HCT116 (cell line): ENCODE measurements at regions not wholly inside any gene's neighbourhood (a gene's known extent, or its start where the extent isn't known, plus 50 kb on each side); places are given as distances from the start of the nearest gene placed in this dataset.

Source experiments
- ATAC-seq: fragments of 200-7000 bp; cut with Tn5 transposase; 2 replicates; pipeline ENCODE4 v1.9.1; 2020; ENCODE audit warnings: mild to moderate bottlenecking, moderate library complexity
- BruUV-seq: library from RNA; stranded (reverse); fragments of 400-500 nt; replicated peaks from 2 replicates; lab custom pipeline; 2021; lab: Mats Ljungman, UMichigan
- CTCF ChIA-PET: fragments of 300-600 bp; sonication (Branson Sonifier 250); formaldehyde crosslinking; loops from one replicate; lab custom pipeline; 2021; ENCODE audit warnings: antibody characterized with exemption; lab: Charles Lee
- POLR2A ChIA-PET: fragments of 300-600, 350-600 bp; sonication (Branson Sonifier 250); formaldehyde crosslinking; loops from one replicate; lab custom pipeline; 2021; ENCODE audit warnings: antibody characterized with exemption; lab: Charles Lee
- RAD21 ChIA-PET, 2 experiments: fragments of 300-600 bp; sonication (Branson Sonifier 250); formaldehyde crosslinking; loops; one replicate each; lab custom pipeline; 2023; ENCODE audit warnings: low total read pairs in 2 of 2; ENCODE audit not compliant: uncharacterized antibody in 2 of 2, unreplicated experiment in 2 of 2, low non-redundant PET in 1 of 2; lab: Charles Lee
- DNase-seq: peaks from one replicate; pipeline ENCODE4 v3.0.0-alpha.2; 2010; ENCODE audit warnings: low read depth, low spot score
- H2AFZ ChIP-seq: fragments of 200-600 bp; shearing (Covaris generic), sonication (generic); 2 replicates; pipeline ENCODE4 v1.6.1; 2017; ENCODE audit warnings: low read depth, mixed run types, mixed read lengths, antibody characterized with exemption, low read length; ENCODE audit not compliant: poor library complexity, severe bottlenecking
- H3K27ac ChIP-seq: 2 replicates; pipeline ENCODE4 v1.5.1; 2012; ENCODE audit warnings: low read depth, low read length
- H3K27me3 ChIP-seq: fragments of 200-600 bp; sonication (generic); 2 replicates; pipeline ENCODE4 v1.6.1; 2016; ENCODE audit warnings: mixed run types, low read length, mixed read lengths; ENCODE audit not compliant: insufficient read depth
- H3K36me3 ChIP-seq, 2 experiments: fragments of 200-500 bp in 1 of 2; fragments of 200-600 bp in 1 of 2; sonication (Bioruptor generic) in 1 of 2; sonication (generic) in 1 of 2; 2 replicates each; pipeline versions ENCODE4 v1.5.1 to v1.6.1; 2014 to 2016; ENCODE audit warnings: low read length in 2 of 2, inconsistent platforms in 1 of 2, mixed read lengths in 1 of 2, mixed run types in 1 of 2; ENCODE audit not compliant: insufficient read depth in 2 of 2, control insufficient read depth in 1 of 2
- H3K4me1 ChIP-seq, 2 experiments: fragments of 200-600 bp in 1 of 2; sonication (generic) in 1 of 2; 2 replicates each; pipeline versions ENCODE4 v1.5.1 to v1.6.1; 2012 to 2017; ENCODE audit warnings: low read length in 2 of 2, inconsistent platforms in 1 of 2, mild to moderate bottlenecking in 1 of 2, mixed read lengths in 1 of 2, mixed run types in 1 of 2, moderate library complexity in 1 of 2; ENCODE audit not compliant: insufficient read depth in 2 of 2, control insufficient read depth in 1 of 2
- H3K4me2 ChIP-seq: fragments of 200-600 bp; sonication (generic); 2 replicates; pipeline ENCODE4 v1.6.1; 2017; ENCODE audit warnings: mixed run types, low read length, mixed read lengths
- H3K4me3 ChIP-seq, 2 experiments: fragments of 200-600 bp in 1 of 2; sonication (generic) in 1 of 2; replicated peaks in 1 of 2; 2 replicates each; pipeline ENCODE4 v1.5.1; 2011 to 2016; ENCODE audit warnings: low read length in 2 of 2, control low read depth in 1 of 2, low read depth in 1 of 2, mild to moderate bottlenecking in 1 of 2, mixed read lengths in 1 of 2, mixed run types in 1 of 2
- H3K79me2 ChIP-seq: fragments of 200-600 bp; sonication (generic); 2 replicates; pipeline ENCODE4 v1.6.1; 2017; ENCODE audit warnings: mild to moderate bottlenecking, mixed run types, low read length, moderate library complexity, mixed read lengths; ENCODE audit not compliant: insufficient read depth
- H3K9ac ChIP-seq: fragments of 200-600 bp; sonication (generic); 2 replicates; pipeline ENCODE4 v1.6.1; 2016; ENCODE audit warnings: low read length, mixed read lengths
- H3K9me2 ChIP-seq: fragments of 200-600 bp; sonication (generic), shearing (Covaris generic); 2 replicates; pipeline ENCODE4 v1.6.1; 2017; ENCODE audit warnings: mixed run types, mild to moderate bottlenecking, moderate library complexity; ENCODE audit not compliant: insufficient read depth
- H3K9me3 ChIP-seq, 2 experiments: fragments of 200-500 bp in 1 of 2; fragments of 200-600 bp in 1 of 2; sonication (Bioruptor generic) in 1 of 2; sonication (generic) in 1 of 2; 2 replicates each; pipeline ENCODE4 v1.6.1; 2014 to 2017; ENCODE audit warnings: low read length in 2 of 2, mixed read lengths in 2 of 2, inconsistent platforms in 1 of 2, low read depth in 1 of 2, mild to moderate bottlenecking in 1 of 2, mixed run types in 1 of 2, moderate library complexity in 1 of 2; ENCODE audit not compliant: control insufficient read depth in 1 of 2, insufficient read depth in 1 of 2
- H4K20me1 ChIP-seq: fragments of 200-600 bp; sonication (generic), shearing (Covaris generic); 2 replicates; pipeline ENCODE4 v1.6.1; 2017; ENCODE audit warnings: mixed run types, mild to moderate bottlenecking, moderate library complexity; ENCODE audit not compliant: insufficient read depth
- ATF3 ChIP-seq: IDR thresholded peaks from 2 replicates; pipeline ENCODE4 v1.6.1; 2012
- ELF1 ChIP-seq: IDR thresholded peaks from 2 replicates; pipeline ENCODE4 v1.6.1; 2012; ENCODE audit warnings: low read depth, borderline replicate concordance
- FOSL1 ChIP-seq: IDR thresholded peaks from 2 replicates; pipeline ENCODE4 v1.6.1; 2012; ENCODE audit warnings: low read depth
- JUND ChIP-seq: IDR thresholded peaks from 2 replicates; pipeline ENCODE4 v1.6.1; 2012
- POLR2AphosphoS5 ChIP-seq: IDR thresholded peaks from 2 replicates; pipeline ENCODE4 v1.6.1; 2011; ENCODE audit warnings: mild to moderate bottlenecking, low read depth, low read length, moderate library complexity
- SRF ChIP-seq: IDR thresholded peaks from 2 replicates; pipeline ENCODE4 v1.6.1; 2012; ENCODE audit warnings: low read depth
- ZBTB33 ChIP-seq: IDR thresholded peaks from 2 replicates; pipeline ENCODE4 v1.6.1; 2011; ENCODE audit warnings: mild to moderate bottlenecking, low read length, moderate library complexity; ENCODE audit not compliant: insufficient replicate concordance; ENCODE audit errors: extremely low read depth
- ZFX ChIP-seq: fragments of 450-650 bp; IDR thresholded peaks from 2 replicates; pipeline ENCODE4 v1.6.1; 2017
- intact Hi-C: fragments of 100-400 bp; cut with micrococcal nuclease; formaldehyde crosslinking; loops from 2 replicates; pipeline ENCODE4 v1.10.0; 2022
- TF ChIP-seq, protein P1 (sequence below): IDR thresholded peaks from 2 replicates; pipeline ENCODE4 v1.6.1; 2012
- TF ChIP-seq, protein P2 (sequence below): IDR thresholded peaks from 2 replicates; pipeline ENCODE4 v1.6.1; 2012; ENCODE audit warnings: low read depth

- no peak overlapping the region for H3K4me3 ChIP-seq
- intact Hi-C loops: no loop called here
- ChIA-PET POLR2A (no interaction called here), RAD21 (no interaction called here), CTCF (no interaction called here)
- H3K4me1 ChIP-seq: no peaks in the 10 kb centered on the region
- H3K36me3 ChIP-seq: no peaks in the 10 kb centered on the region
- H3K9me2 ChIP-seq: no peaks in the 10 kb centered on the region
- no TSS peak for BruUV-seq
- H3K9ac ChIP-seq: no peak overlapping the region
- H4K20me1 ChIP-seq: no peaks in the 10 kb centered on the region; the same call in 1 of the 2 replicates
- no peak overlapping the region for H3K27ac ChIP-seq
- no peak overlapping the region for H3K4me2 ChIP-seq
- no peaks in the 10 kb centered on the region for H3K79me2 ChIP-seq
- ATAC-seq: no peak
- no peak for DNase-seq
- H2AFZ ChIP-seq: no peak overlapping the region
- TF ChIP-seq ATF3 (no peak), ZBTB33 (no peak), POLR2AphosphoS5 (no peak), ZFX (no peak), SRF (no peak), ELF1 (no peak), FOSL1 (no peak), JUND (no peak)
- TF ChIP-seq, protein P1, sequence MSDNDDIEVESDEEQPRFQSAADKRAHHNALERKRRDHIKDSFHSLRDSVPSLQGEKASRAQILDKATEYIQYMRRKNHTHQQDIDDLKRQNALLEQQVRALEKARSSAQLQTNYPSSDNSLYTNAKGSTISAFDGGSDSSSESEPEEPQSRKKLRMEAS: no peak
- TF ChIP-seq, protein P2, sequence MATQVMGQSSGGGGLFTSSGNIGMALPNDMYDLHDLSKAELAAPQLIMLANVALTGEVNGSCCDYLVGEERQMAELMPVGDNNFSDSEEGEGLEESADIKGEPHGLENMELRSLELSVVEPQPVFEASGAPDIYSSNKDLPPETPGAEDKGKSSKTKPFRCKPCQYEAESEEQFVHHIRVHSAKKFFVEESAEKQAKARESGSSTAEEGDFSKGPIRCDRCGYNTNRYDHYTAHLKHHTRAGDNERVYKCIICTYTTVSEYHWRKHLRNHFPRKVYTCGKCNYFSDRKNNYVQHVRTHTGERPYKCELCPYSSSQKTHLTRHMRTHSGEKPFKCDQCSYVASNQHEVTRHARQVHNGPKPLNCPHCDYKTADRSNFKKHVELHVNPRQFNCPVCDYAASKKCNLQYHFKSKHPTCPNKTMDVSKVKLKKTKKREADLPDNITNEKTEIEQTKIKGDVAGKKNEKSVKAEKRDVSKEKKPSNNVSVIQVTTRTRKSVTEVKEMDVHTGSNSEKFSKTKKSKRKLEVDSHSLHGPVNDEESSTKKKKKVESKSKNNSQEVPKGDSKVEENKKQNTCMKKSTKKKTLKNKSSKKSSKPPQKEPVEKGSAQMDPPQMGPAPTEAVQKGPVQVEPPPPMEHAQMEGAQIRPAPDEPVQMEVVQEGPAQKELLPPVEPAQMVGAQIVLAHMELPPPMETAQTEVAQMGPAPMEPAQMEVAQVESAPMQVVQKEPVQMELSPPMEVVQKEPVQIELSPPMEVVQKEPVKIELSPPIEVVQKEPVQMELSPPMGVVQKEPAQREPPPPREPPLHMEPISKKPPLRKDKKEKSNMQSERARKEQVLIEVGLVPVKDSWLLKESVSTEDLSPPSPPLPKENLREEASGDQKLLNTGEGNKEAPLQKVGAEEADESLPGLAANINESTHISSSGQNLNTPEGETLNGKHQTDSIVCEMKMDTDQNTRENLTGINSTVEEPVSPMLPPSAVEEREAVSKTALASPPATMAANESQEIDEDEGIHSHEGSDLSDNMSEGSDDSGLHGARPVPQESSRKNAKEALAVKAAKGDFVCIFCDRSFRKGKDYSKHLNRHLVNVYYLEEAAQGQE: no peak
- no peaks in the 10 kb centered on the region for H3K27me3 ChIP-seq
- peaks cover 4 to 20% of the 10 kb centered on the region in 2 experiments; a peak in 2 of 4 replicates for H3K9me3 ChIP-seq
These were observed 620.6 kb upstream of the GNPDA2 start for GRCh38 chr4:45346816-45347435.
